GM19043 (cell line): ENCODE measurements at regions not wholly inside any gene's neighbourhood (a gene's known extent, or its start where the extent isn't known, plus 50 kb on each side); places are given as distances from the start of the nearest gene placed in this dataset.
"Not testable (repeated sequence)": the region's sequence is repeated elsewhere in the genome, so short reads cannot be mapped to it uniquely, and the experiment has no call there.

Source experiments
- ATAC-seq: cut with Tn5 transposase; IDR thresholded peaks from one replicate; pipeline ENCODE4 v1.9.1; 2021; ENCODE audit warnings: low read depth; ENCODE audit not compliant: unreplicated experiment

DNA sequence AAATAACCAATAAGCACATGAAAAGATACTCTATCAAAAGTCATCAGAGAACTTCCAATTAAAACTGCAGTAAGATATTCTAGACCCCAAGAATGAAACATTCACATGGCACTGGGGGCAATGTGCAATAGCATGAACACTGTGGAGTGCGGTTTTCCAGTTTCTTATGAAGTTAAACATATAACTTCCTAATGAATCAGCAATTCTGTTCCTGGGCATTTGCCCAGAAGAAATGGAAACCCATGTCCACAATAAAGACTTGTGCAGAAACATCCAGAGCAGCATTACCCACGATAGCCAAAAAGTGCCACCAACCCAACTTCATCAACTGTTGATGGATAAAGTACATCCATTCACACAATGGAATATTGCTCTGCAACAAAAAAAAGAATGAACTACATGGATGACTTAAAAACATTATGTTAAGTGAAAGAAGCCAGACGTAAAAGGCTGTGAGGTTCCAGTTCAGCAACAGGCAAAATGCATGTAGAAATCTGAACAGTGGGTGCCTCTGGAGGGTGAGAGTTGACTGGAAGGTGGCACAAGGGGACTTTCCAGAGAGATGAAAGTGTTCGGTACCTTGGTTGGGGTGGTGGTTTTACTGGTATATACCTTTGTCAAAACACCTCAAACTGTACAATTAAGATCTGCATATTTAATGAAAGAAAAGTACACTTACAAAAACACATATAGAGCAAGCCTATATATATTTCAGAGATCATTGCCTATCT is 207.2 kb upstream of the ECI2 start:
- no peak for ATAC-seq

DNA sequence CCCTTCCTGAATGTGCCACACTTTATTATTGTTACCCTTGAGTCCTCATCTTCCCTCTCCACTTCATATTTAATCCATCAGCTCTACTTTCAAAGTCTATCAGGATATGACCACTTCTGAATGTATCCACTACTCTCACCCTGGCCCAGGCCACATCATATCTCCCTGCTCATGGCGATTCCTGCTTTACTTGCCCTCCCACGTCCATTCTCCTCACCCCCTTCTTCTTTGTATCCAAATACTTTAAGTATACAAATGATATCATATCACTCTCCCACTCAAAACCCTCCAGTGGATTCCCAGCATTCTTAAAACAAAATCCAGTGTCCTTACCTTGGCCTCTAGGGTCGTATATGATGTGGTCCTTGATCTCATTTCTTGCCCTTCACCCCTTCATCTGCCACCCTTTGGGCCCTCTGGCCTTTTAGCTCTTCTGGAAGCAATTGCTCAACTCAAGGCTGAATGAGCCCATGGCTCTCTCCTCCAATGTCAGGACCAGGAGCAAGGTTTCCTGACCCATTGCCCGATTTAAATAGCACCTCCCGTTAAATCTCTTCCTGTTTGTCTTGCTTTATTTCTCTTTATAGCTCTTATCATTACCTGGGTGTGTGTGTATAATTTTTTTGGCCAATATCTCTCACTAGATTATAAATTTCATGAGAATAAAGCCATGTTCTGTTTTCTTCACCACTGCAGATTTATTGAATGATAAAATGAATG is 205.9 kb upstream of the ECI2 start:
- ATAC-seq, result no peak

DNA sequence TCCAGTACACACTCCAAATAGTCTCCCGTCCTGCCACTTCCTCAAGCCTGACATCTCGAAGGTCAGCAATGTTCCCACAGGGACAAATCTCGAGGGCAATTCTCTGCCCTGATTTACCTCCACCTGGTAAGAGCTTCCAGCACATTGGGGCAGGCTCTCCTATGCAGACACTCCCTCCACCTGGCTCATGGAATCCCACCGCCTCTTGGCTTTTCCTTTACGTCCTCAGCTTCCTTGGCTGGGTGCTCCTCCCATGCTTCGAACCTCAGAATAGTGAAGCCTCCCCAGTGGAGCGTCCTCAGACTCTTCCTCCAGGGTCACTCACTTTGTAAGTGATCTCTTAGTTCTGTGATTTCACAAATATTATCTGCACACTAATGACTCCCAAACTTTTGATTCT is 205.2 kb upstream of the ECI2 start:
- no peak for ATAC-seq

DNA sequence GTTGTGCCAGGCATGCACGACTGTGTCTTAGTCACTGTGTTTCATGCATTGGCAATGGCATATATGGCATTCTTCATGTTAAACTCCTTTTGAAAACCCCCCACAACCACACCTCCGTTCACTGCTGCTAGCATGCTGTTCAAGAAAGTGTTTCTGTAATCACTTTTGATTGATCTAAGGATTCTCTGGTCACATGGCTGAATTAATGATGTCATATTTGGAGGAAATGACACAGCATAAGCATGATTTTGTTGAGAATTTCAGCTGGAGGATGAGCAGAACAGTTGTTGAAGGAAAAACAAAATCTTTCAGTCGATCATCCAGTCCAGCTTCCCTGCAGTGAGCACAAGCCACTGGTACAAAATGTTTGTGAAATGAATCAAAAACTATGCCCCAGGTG is 203.5 kb upstream of the ECI2 start:
- no peak for ATAC-seq

DNA sequence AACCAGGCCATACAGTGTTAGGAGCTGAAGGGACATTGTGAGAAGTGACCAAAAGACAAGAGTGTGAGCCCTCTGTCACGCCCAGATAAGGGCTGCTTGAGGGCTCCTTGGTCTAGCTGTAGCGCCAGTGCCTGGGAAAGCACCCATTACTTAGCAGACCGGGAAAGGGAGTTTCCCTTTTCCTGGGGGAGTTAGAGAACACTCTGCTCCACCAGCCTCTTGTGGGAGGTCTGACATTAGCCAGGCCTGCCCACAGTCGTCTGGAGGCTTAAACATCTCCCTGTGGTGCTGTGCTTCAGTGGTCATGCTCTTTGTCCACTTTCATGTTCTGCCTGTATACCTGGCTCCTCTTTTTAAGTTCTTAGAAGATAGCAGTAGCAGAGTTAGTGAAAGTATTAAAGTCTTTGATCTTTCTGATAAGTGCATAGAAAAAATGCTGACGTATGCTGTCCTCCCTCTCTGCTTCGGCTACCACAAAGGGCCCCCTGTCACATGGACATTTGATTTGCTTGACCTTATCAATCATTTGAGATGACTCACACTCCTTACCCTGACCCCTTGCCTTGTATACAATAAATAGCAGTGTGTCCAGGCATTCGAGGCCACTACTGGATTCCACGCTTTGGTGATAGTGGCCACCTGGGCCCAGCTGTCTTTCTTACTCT is 201.5 kb upstream of the ECI2 start:
- ATAC-seq, result no peak

DNA sequence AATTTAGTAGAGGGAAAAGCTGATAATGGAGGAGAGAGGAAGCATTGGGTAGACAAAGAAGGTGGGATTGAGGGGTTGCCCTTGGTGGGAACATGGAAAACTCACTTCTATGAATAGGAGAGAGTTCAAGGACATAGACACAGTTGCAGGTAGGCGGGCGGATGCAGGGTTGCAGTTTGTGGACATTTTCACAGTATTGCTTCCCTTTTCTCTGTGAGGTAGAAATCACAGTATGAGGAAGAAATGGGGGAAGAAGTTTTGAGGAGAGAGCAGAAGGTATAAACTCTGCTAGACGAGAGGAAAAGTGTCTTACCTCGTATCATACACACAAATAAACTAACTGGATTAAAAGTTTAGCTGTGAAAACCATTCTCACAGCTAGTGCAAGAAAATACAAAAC is 200.7 kb upstream of the ECI2 start:
- ATAC-seq, result no peak

DNA sequence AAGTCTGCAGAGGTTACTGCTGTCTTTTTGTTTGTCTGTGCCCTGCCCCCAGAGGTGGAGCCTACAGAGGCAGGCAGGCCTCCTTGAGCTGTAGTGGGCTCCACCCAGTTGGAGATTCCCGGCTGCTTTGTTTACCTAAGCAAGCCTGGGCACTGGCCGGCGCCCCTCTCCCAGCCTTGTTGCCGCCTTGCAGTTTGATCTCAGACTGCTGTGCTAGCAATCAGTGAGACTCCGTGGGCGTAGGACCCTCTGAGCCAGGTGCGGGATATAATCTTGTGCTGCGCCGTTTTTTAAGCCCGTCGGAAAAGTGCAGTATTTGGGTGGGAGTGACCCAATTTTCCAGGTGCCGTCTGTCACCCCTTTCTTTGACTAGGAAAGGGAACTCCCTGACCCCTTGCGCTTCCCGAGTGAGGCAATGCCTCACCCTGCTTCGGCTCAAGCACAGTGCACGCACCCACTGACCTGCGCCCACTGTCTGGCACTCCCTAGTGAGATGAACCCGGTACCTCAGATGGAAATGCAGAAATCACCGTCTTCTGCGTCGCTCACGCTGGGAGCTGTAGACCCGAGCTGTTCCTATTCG is 198.9 kb upstream of the ECI2 start:
- ATAC-seq, result not testable (repeated sequence)

DNA sequence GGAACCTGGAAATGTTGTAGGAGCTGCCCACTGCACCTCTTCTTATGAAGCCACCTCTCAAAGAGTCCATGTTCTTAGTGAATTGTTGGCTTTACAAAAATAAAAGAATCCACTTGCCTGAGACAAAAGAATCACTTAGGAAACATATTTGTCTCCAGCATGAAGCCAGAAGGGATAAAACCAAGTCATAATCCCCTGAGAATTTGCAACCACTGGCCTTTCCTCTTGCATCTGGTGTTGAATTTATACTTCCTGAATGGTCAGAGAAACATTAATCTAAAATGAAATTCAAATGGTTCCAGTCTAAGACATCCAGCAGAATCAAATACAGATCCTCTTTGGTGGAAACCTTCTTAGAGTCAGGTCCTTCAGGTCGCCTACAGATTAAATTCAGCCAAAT is 192.5 kb upstream of the ECI2 start:
- ATAC-seq, result no peak

DNA sequence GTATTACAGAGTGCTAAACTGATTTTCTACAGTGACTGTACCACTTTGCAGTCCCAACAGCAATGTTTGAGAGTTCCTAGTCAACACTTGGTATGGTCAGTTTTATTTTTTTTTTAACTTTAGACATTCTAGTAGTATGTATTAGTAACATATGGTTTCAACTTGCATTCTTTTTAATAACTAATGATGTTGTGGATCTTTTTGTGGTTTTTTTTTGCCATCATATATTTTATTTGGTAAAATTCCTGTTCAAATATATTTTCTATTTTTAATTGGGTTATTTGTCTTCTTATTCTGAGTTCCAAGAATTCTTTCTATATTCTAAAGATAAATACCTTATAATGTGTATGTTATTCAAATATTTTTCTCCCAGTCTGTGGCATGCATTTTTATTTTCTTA is 189.4 kb upstream of the ECI2 start:
- ATAC-seq, result no peak

DNA sequence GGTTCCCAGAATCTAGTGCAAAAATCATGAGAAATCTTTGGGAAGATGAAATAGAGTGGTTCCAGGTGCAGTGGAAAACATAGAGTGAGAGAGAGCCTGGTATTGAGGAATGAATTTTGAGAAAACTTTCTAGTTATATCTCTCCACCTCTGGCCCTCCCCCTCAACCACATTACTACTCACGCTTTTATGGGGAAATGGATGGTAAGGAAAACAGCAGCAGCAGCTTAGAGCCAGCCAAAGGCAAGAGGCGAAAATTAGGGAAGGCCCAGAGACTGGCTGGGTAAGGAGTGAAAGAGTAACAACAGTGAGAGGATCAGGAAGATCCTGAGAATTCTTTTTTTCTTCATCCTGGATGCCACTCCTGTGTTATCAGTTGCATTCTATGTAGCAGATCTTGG is 187.9 kb upstream of the ECI2 start:
- no peak for ATAC-seq

DNA sequence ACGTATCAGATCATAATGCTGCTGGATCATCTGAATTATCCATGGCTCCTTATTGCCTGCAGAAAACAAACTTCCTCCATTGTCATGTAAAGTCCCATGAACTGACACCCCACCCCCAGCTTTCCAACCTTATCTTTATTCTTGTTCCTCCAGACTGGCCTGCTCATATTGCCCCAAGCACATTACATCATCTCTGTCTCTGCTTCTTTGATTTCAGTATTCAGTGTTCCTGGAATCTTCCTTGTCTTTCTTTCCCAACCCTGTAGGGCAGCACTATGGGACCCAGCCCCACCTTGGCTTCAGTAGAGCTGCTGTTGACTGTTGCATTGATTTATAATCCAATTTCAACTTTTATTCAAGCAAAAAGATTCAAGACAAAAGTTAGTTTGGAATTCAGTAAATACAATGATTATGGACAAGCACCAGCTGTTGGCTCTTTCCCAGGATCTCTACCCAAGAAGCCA is 187.5 kb upstream of the ECI2 start:
- ATAC-seq, result no peak

DNA sequence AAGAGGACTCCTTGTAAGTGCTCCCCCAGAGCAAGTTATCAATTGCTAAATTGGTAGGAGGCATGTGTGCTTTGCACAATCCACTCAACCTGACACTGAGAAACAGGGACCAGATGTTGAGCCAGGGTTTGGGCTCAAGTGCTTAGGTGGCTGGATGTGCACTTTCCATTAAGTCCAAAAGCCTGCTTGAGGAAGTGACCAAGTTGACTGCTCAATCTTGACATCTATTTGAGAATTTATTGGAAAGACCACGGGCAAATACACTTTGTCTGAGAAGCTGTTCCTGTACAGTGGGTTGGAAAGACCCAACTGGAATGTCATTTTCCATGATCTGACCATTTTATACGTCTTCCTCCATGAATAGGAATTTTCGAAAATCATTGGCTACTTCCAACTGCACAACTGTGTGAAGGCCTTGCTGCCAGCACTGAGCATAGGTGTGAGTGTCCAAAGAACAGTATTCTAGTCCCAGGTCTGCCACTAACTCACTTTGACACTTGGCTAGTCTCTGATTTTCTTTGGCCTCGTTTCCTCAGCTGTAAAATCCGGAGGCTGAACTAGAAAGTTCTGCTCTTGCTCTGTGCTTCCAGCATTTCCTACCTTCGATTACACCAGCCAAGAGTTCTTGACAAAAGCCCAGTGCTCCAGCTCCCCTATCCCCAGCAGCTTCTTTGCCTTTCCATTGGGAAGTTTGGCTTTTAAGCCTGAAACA is 186.9 kb upstream of the ECI2 start:
- no peak for ATAC-seq

DNA sequence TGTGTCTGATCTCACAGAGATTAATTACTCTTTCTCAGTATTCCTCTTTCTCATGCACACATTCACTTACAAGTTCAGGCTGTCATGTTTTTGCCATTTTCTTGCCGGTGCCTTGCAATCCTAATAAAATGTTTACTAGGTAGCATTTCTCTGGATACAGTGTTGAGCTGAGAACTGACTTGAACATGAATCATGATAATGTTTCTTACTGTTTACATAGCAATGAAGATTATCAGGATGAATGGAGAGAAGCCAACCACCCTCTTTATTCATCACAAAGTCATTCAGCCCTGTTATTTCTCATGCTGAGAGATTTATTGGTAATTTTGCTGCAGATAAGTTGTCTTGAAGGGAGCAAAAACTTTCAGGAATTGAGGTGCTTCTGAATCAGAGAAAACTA is 185.5 kb upstream of the ECI2 start:
- no peak for ATAC-seq

DNA sequence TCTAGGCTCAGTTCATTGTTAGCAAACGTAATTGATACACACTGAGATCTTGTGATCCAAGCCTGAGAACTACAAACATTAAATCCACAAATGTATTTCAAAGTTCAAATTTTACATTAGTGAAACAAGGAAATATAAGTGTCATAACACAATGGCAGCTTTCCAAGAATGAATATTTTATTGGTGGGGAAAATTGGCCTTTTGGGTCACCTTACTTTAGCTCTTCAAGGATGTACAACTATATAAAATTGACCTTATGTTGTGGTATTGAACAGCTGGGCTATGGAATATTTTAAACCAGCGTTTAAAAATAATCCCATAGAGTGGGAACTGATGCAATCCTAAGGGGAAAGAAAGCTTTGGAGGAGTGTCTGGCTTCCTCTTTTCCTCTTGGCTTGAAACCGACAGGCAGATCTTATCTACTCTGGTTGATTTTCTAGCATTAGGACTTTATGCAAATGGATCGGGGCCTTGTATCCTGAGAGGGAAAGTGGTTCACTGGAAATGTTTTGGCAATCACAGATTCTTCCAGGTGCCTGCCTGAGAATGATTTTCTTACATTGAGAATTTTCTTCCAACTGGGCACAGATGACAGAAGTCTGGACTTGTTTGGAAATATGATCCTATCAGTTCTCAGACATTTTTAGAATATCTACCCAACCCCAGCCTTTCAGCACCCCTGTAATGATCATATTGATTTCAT is 184.8 kb upstream of the ECI2 start:
- no peak for ATAC-seq

DNA sequence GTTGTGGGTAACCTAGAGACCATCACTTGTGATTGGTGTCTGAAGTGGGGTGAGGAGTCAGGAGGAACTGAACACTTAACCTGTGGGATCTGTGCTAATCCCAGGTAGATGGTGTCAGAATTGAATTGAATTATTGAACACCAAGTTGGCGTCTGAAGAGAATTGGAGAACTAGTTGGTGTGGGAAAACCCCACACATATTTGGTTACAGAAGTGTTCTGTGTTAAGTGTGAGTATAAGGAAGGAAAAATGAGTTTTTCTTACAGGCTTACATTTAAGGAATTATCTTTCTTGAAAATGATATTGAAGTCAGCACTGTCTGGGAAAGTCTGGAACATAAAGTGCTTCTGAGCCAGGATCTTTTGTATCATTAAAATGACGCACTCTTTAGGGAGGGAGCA is 182.9 kb upstream of the ECI2 start:
- ATAC-seq, result no peak

DNA sequence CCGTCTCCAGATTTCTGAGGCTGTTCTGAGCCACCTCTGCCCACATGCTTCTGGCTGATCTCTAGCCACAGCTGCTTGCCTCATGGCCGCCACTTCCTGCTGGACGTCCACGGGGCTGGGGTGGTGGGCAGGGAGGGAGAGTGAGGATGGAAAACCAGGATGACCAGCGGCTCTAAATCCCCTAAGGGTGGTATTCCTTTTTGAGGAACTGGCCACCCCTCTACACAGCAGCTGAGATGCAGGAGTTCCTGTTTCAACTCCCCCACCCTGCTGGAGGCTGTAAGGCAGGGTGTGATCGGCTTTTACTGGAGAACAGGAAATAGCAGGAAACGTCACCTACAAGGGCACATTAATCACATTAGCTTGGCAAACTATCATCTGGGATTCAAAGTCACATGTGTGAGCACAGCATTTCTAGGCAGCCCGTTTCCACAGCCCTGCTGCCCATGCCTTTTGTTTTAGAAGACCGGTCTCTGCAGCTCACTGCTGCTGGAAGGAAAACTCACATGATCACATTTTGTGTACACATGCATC is 181.6 kb upstream of the ECI2 start:
- no peak for ATAC-seq

DNA sequence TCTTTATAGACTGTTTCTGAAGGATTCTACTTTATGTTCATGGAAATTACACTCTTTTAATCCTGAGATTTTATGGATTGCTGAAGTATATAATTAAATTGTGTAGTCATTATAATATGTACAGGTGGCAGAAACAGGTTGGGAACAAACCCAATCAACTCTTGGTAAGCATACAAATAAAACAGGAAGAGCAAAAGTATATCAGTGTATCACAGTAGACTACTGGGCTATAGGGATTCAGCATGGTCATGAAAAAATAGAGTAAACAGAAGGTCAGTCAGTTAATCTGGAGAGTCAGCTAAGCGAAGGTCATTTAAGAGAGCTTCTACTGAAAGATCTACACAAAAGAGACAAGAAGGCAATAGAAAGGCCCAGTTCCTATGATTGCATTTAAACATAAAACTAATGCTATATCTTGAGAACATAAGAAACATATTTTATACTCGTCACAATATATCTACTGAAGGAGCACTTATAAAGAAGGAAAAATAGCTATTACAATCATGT is 178.9 kb upstream of the ECI2 start:
- ATAC-seq, result no peak

DNA sequence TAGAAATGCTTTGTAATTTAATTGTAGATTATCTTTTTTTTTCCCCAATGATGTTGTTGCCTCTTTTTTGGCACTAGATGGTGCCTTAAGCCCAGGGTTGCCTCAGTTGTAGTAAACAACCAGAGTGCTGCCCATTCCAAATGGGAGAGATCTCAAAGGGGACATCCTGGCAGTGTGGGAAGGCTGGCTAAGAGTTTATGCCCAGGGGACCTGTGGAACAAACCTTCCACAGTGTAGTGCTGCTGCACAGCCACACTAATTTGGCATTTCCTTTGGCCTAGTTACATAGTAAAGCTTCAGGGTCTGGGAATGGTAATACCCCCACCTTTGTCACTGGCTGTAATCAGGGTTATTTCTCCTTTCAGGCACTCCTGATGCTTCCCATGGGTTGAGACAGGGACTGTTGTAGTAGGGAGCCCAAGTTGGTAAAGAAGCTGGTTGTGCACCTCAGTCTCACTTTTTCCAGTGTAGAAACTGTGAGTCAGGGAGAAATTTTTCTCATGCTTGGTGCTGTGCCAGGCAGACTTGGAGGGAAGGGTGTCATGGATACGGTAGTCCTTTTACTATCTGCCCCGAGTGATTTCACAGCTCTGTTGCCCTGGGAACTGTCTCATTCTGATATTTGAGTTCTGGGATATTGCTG is 177.8 kb upstream of the ECI2 start:
- ATAC-seq, result no peak
